ENCODE measurements at regions not wholly inside any gene's neighbourhood (a gene's known extent, or its start where the extent isn't known, plus 50 kb on each side); places are given as distances from the start of the nearest gene placed in this dataset.

DNA sequence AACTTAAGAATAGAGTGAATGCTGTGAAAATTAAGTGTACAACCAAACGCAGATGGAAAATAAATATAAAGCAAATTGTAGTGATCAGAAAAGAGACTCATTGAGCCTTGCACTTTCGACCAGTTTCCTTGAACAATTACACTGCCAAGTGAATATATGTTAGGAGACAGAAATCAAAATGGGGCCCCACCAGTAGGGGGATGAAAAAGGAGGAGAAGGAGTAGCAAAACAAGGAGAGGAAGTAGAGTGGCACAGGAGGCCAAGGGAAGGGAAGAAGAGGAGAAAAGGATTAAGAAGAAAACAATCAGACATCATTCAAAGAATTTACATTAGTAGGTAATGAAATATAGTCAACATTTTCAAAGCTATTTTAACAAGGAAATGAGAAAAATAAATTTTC, 1770.6 kb downstream of the PLA2G4A start:
- in situ Hi-C loops (cut with HindIII; ENCODE audit: low sequenced_read_pairs) = no loop called here
- no peak for TF ChIP-seq CTCF (IDR thresholded peaks at IDR 0.05; ENCODE audit: low read depth, low read length)
- no peak overlapping the region for H3K4me3 ChIP-seq (ENCODE audit: low read depth, low read length)
- no peak for DNase-seq (ENCODE audit: low read depth, low spot score)

DNA sequence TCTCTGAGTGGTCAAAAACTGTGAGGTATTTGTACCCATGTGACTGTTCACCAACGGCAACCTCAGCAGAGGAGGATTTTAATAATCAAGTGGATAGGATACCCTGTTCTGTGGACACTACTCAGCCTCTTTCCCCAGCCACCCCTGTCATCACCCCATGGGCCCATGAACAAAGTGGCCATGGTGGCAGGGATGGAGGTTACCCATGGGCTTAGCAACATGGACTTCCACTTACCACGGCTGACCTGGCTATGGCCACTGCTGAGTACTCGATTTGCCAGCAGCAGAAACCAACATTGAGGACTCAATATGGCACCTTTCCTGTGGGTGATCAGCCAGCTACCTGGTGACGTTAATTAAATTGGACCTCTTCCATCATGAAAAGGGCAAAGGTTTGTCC, 1782.7 kb downstream of the PLA2G4A start:
- DNase-seq (ENCODE audit: low read depth, low spot score) = no peak
- in situ Hi-C loops (cut with HindIII; ENCODE audit: low sequenced_read_pairs) = no loop called here
- TF ChIP-seq CTCF (IDR thresholded peaks at IDR 0.05; ENCODE audit: low read depth, low read length) = no peak
- no peak overlapping the region for H3K4me3 ChIP-seq (ENCODE audit: low read depth, low read length)

- no peak overlapping the region for H3K4me3 ChIP-seq (ENCODE audit: low read depth, low read length)
- in situ Hi-C loops (cut with HindIII; ENCODE audit: low sequenced_read_pairs) = no loop called here
- DNase-seq (ENCODE audit: low read depth, low spot score) = no peak
- TF ChIP-seq CTCF (IDR thresholded peaks at IDR 0.05; ENCODE audit: low read depth, low read length) = no peak
Observed at GRCh38 chr1:188615321-188615720, 1786.6 kb downstream of the PLA2G4A start.

- in situ Hi-C loops (cut with HindIII; ENCODE audit: low sequenced_read_pairs) = no loop called here
- H3K4me3 ChIP-seq (ENCODE audit: low read depth, low read length) = no peak overlapping the region
- no peak for TF ChIP-seq CTCF (IDR thresholded peaks at IDR 0.05; ENCODE audit: low read depth, low read length)
- DNase-seq (ENCODE audit: low read depth, low spot score) = no peak
Observed at GRCh38 chr1:188620236-188620635, 1791.5 kb downstream of the PLA2G4A start.

GRCh38 chr1:188641566-188642211, 1812.9 kb downstream of the PLA2G4A start:
- H3K4me3 ChIP-seq (ENCODE audit: low read depth, low read length) = no peak overlapping the region
- in situ Hi-C loops (cut with HindIII; ENCODE audit: low sequenced_read_pairs) = no loop called here
- no peak for DNase-seq (ENCODE audit: low read depth, low spot score)
- TF ChIP-seq CTCF (IDR thresholded peaks at IDR 0.05; ENCODE audit: low read depth, low read length) = no peak

DNA sequence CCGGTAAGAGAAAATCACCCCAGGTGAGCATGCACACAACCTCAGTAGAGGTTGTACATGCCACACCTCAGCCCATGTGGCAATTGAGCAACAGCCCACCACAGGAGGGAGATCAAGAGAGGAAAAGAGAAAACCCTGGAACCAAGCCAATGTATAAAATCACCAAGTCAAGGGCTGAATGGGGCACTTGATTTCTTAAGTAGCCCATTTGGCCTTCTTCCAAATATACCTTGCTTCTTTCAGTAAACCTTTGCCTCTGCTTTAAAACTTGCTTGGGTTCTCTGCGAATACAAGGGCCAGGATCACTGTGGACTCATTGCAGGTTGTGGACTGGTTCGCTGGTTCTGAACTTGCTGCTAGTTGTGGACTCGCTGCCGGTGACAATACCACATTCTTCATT, 1814.0 kb downstream of the PLA2G4A start:
- no peak for DNase-seq (ENCODE audit: low read depth, low spot score)
- no peak overlapping the region for H3K4me3 ChIP-seq (ENCODE audit: low read depth, low read length)
- in situ Hi-C loops (cut with HindIII; ENCODE audit: low sequenced_read_pairs) = no loop called here
- TF ChIP-seq CTCF (IDR thresholded peaks at IDR 0.05; ENCODE audit: low read depth, low read length) = no peak

Measured in astrocyte of the spinal cord (primary cell).